Trophoblast cell (in vitro differentiated cells and primary cell): ENCODE measurements at regions not wholly inside any gene's neighbourhood (a gene's known extent, or its start where the extent isn't known, plus 50 kb on each side); places are given as distances from the start of the nearest gene placed in this dataset.

Source experiments
- DNase-seq, 2 donors: peaks; one replicate each; pipeline ENCODE4 v3.0.0-alpha.2; 2016
- H2AFZ ChIP-seq: 2 replicates; pipeline ENCODE4 v1.6.1; 2013; ENCODE audit warnings: low read length, moderate library complexity, mild to moderate bottlenecking; ENCODE audit not compliant: insufficient read depth, poor library complexity
- H2AK5ac ChIP-seq: 2 replicates; pipeline ENCODE4 v1.6.1; 2013; ENCODE audit warnings: mild to moderate bottlenecking, low read length
- H2BK120ac ChIP-seq: 2 replicates; pipeline ENCODE4 v1.6.1; 2013; ENCODE audit warnings: low read length, mild to moderate bottlenecking, moderate library complexity; ENCODE audit not compliant: insufficient read depth, poor library complexity
- H2BK12ac ChIP-seq: 2 replicates; pipeline ENCODE4 v1.6.1; 2013; ENCODE audit warnings: mild to moderate bottlenecking, low read length, moderate library complexity
- H2BK5ac ChIP-seq: 2 replicates; pipeline ENCODE4 v1.6.1; 2013; ENCODE audit warnings: low read length, low read depth, moderate library complexity, mild to moderate bottlenecking; ENCODE audit not compliant: poor library complexity
- H3K14ac ChIP-seq: 2 replicates; pipeline ENCODE4 v1.6.1; 2013; ENCODE audit warnings: mild to moderate bottlenecking, low read length
- H3K18ac ChIP-seq: 2 replicates; pipeline ENCODE4 v1.6.1; 2013; ENCODE audit warnings: mild to moderate bottlenecking, low read length
- H3K23ac ChIP-seq: 2 replicates; pipeline ENCODE4 v1.6.1; 2013; ENCODE audit warnings: low read length
- H3K27ac ChIP-seq: 2 replicates; pipeline ENCODE4 v1.5.1; 2013; ENCODE audit warnings: low read depth, mild to moderate bottlenecking, inconsistent platforms, low read length, moderate library complexity
- H3K27me3 ChIP-seq: 2 replicates; pipeline ENCODE4 v1.6.1; 2013; ENCODE audit warnings: inconsistent platforms, mild to moderate bottlenecking, low read length, moderate library complexity; ENCODE audit not compliant: insufficient read depth
- H3K36me3 ChIP-seq, 2 experiments: 1 replicate in 1 of 2; 2 replicates in 1 of 2; pipeline ENCODE4 v1.6.1; 2013; ENCODE audit warnings: low read length in 2 of 2, mild to moderate bottlenecking in 2 of 2, moderate library complexity in 1 of 2; ENCODE audit not compliant: insufficient read depth in 2 of 2, control insufficient read depth in 1 of 2
- H3K4ac ChIP-seq: 2 replicates; pipeline ENCODE4 v1.6.1; 2013; ENCODE audit warnings: low read depth, mild to moderate bottlenecking, low read length, moderate library complexity
- H3K4me1 ChIP-seq, 2 experiments: 1 replicate in 1 of 2; 2 replicates in 1 of 2; pipeline ENCODE4 v1.6.1; 2013; ENCODE audit warnings: low read length in 2 of 2, mild to moderate bottlenecking in 2 of 2, moderate library complexity in 1 of 2; ENCODE audit not compliant: insufficient read depth in 2 of 2, control insufficient read depth in 1 of 2
- H3K4me2 ChIP-seq: 2 replicates; pipeline ENCODE4 v1.6.1; 2013; ENCODE audit warnings: inconsistent platforms, mild to moderate bottlenecking, low read length, moderate library complexity
- H3K4me3 ChIP-seq: 2 replicates; pipeline ENCODE4 v1.5.1; 2013; ENCODE audit warnings: mild to moderate bottlenecking, low read depth, low read length, inconsistent platforms
- H3K79me1 ChIP-seq: one replicate; pipeline ENCODE4 v1.6.1; 2013; ENCODE audit warnings: low read length
- H3K79me2 ChIP-seq: 2 replicates; pipeline ENCODE4 v1.6.1; 2013; ENCODE audit warnings: low read length, mild to moderate bottlenecking; ENCODE audit not compliant: control insufficient read depth, insufficient read depth, poor library complexity
- H3K9ac ChIP-seq: 2 replicates; pipeline ENCODE4 v1.6.1; 2013; ENCODE audit warnings: mild to moderate bottlenecking, low read length
- H3K9me3 ChIP-seq: 2 replicates; pipeline ENCODE4 v1.6.1; 2013; ENCODE audit warnings: low read depth, mild to moderate bottlenecking, control low read depth, inconsistent platforms, low read length; ENCODE audit not compliant: insufficient read depth
- H4K12ac ChIP-seq: 2 replicates; pipeline ENCODE4 v1.6.1; 2013; ENCODE audit warnings: low read depth, mild to moderate bottlenecking, low read length, moderate library complexity
- H4K8ac ChIP-seq: 2 replicates; pipeline ENCODE4 v1.6.1; 2013; ENCODE audit warnings: low read depth, mild to moderate bottlenecking, low read length, moderate library complexity
- H4K91ac ChIP-seq: one replicate; pipeline ENCODE4 v1.6.1; 2013; ENCODE audit warnings: low read depth, mild to moderate bottlenecking, low read length, moderate library complexity
- WGBS: extraction: QIAGEN DNeasy Blood & Tissue Kit; methylation state at CpG from one replicate; pipeline ENCODE4 v1.1.7; 2013; ENCODE audit warnings: missing lambda C conversion rate; ENCODE audit not compliant: insufficient read length, insufficient coverage; ENCODE audit errors: extremely low coverage; 5-methylcytosine and 5-hydroxymethylcytosine counted together

GRCh38 chr3:134086616-134087015, 56.9 kb upstream of the SLCO2A1 start:
- Histone ChIP-seq H3K79me1 (peaks cover 30% of the 10 kb centered on the region), H3K79me2 (peaks cover 9% of the 10 kb centered on the region), H4K12ac (no peak overlapping the region), H2AK5ac (peak overlapping the region; percentile 14), H3K9me3 (peaks cover 2% of the 10 kb centered on the region), H3K18ac (no peak overlapping the region), H2BK5ac (peak overlapping the region; percentile 22), H3K4me2 (no peak overlapping the region), H3K27ac (no peak overlapping the region), H3K4me3 (no peak overlapping the region), H2AFZ (no peak overlapping the region), H3K4ac (no peak overlapping the region), H3K9ac (no peak overlapping the region), H3K27me3 (no peaks in the 10 kb centered on the region), H4K8ac (no peak overlapping the region), H3K23ac (no peak overlapping the region), H3K14ac (peak overlapping the region; percentile 12), H2BK12ac (peak overlapping the region; percentile 72), H4K91ac (peak overlapping the region; percentile 67), H3K36me3 (no peaks in the 10 kb centered on the region), H3K4me1 (peaks cover 26 to 34% of the 10 kb centered on the region in 2 experiments), H2BK120ac (peak overlapping the region; percentile 6)
- peak; percentile 54 to 57 for DNase-seq
- WGBS = no CpG with 5 or more reads among the region's 6 CpGs

- H3K79me2 ChIP-seq = peaks cover 9% of the 10 kb centered on the region
- H2BK5ac ChIP-seq = peak overlapping the region; percentile 83
- peak; percentile 47 to 50 for DNase-seq
- H3K4me2 ChIP-seq = no peak overlapping the region
- H3K14ac ChIP-seq = peak overlapping the region; percentile 95
- no peaks in the 10 kb centered on the region for H3K36me3 ChIP-seq
- peaks cover 22 to 30% of the 10 kb centered on the region in 2 experiments for H3K4me1 ChIP-seq
- no peak overlapping the region for H3K4me3 ChIP-seq
- no peak overlapping the region for H4K12ac ChIP-seq
- no peak overlapping the region for H3K9ac ChIP-seq
- H2BK120ac ChIP-seq = peak overlapping the region; percentile 93
- H4K91ac ChIP-seq = peak overlapping the region; percentile 99
- H3K79me1 ChIP-seq = peaks cover 26% of the 10 kb centered on the region
- H3K23ac ChIP-seq = no peak overlapping the region
- peak overlapping the region; percentile 99 for H2BK12ac ChIP-seq
- H3K18ac ChIP-seq = peak overlapping the region; percentile 44
- peaks cover 2% of the 10 kb centered on the region for H3K9me3 ChIP-seq
- no peaks in the 10 kb centered on the region for H3K27me3 ChIP-seq
- H4K8ac ChIP-seq = peak overlapping the region; percentile 61
- WGBS = no CpG with 5 or more reads among the region's 13 CpGs
- peak overlapping the region; percentile 45 for H3K27ac ChIP-seq
- H3K4ac ChIP-seq = peak overlapping the region; percentile 27
- H2AFZ ChIP-seq = no peak overlapping the region
- peak overlapping the region; percentile 71 for H2AK5ac ChIP-seq
Observed at GRCh38 chr3:134085034-134085775, 55.5 kb upstream of the SLCO2A1 start.

- peak overlapping the region; percentile 95 for H3K14ac ChIP-seq
- H3K27ac ChIP-seq = peak overlapping the region; percentile 45
- no peaks in the 10 kb centered on the region for H3K36me3 ChIP-seq
- peak overlapping the region; percentile 32 for H2AFZ ChIP-seq
- no peak overlapping the region for H3K4me3 ChIP-seq
- peaks cover 9% of the 10 kb centered on the region for H3K79me2 ChIP-seq
- H2AK5ac ChIP-seq = peak overlapping the region; percentile 99
- no peak overlapping the region for H4K12ac ChIP-seq
- peak overlapping the region; percentile 83 for H4K8ac ChIP-seq
- no peak overlapping the region for H3K9ac ChIP-seq
- H4K91ac ChIP-seq = peak overlapping the region; percentile 99
- no peak overlapping the region for H3K4me2 ChIP-seq
- peak overlapping the region; percentile 90 for H3K4ac ChIP-seq
- no CpG with 5 or more reads among the region's 2 CpGs for WGBS
- peak overlapping the region; percentile 96 for H3K18ac ChIP-seq
- peak overlapping the region; percentile 93 for H2BK120ac ChIP-seq
- peaks cover 26% of the 10 kb centered on the region for H3K79me1 ChIP-seq
- H3K4me1 ChIP-seq = peaks cover 22 to 30% of the 10 kb centered on the region in 2 experiments
- no peak overlapping the region for H3K23ac ChIP-seq
- H3K9me3 ChIP-seq = peaks cover 2% of the 10 kb centered on the region
- peak overlapping the region; percentile 83 for H2BK5ac ChIP-seq
- no peaks in the 10 kb centered on the region for H3K27me3 ChIP-seq
- DNase-seq = peak; percentile 87 to 91
- peak overlapping the region; percentile 99 for H2BK12ac ChIP-seq
Observed at GRCh38 chr3:134084242-134084950, 54.7 kb upstream of the SLCO2A1 start.

GRCh38 chr3:134083626-134084241, 54.0 kb upstream of the SLCO2A1 start:
- Histone ChIP-seq H2BK5ac (peak overlapping the region; percentile 83), H3K27ac (peak overlapping the region; percentile 45), H4K91ac (peak overlapping the region; percentile 99), H3K79me2 (peaks cover 9% of the 10 kb centered on the region), H3K27me3 (no peaks in the 10 kb centered on the region), H3K14ac (peak overlapping the region; percentile 95), H3K18ac (peak overlapping the region; percentile 96), H4K12ac (no peak overlapping the region), H3K4me2 (no peak overlapping the region), H2AFZ (peak overlapping the region; percentile 32), H3K4ac (peak overlapping the region; percentile 90), H3K36me3 (no peaks in the 10 kb centered on the region), H3K4me1 (peaks cover 22 to 30% of the 10 kb centered on the region in 2 experiments), H3K23ac (no peak overlapping the region), H3K9ac (no peak overlapping the region), H3K9me3 (peaks cover 2% of the 10 kb centered on the region), H2AK5ac (peak overlapping the region; percentile 99), H2BK12ac (peak overlapping the region; percentile 99), H3K4me3 (no peak overlapping the region), H3K79me1 (peaks cover 26% of the 10 kb centered on the region), H4K8ac (peak overlapping the region; percentile 83), H2BK120ac (peak overlapping the region; percentile 93)
- peak; percentile 90 to 91 for DNase-seq
- no CpG with 5 or more reads among the region's 3 CpGs for WGBS
